Panc1 (cell line): ENCODE measurements at regions not wholly inside any gene's neighbourhood (a gene's known extent, or its start where the extent isn't known, plus 50 kb on each side); places are given as distances from the start of the nearest gene placed in this dataset.

Source experiments
- ATAC-seq: fragments of 200-7000 bp; cut with Tn5 transposase; 2 replicates; pipeline ENCODE4 v1.9.1; 2020; ENCODE audit warnings: mild to moderate bottlenecking, moderate library complexity
- BruUV-seq: library from RNA; stranded (reverse); fragments of 400-500 nt; replicated peaks from 2 replicates; lab custom pipeline; 2021; lab: Mats Ljungman, UMichigan
- CTCF ChIA-PET: fragments of 300-600 bp; sonication (Branson Sonifier 250); formaldehyde crosslinking; loops from one replicate; lab custom pipeline; 2022; ENCODE audit warnings: antibody characterized with exemption; lab: Charles Lee
- POLR2A ChIA-PET: fragments of 300-600 bp; sonication (Branson Sonifier 250); formaldehyde crosslinking; loops from one replicate; lab custom pipeline; 2022; ENCODE audit warnings: antibody characterized with exemption; lab: Charles Lee
- DNase-seq: peaks from one replicate; pipeline ENCODE4 v3.0.0-alpha.2; 2010; ENCODE audit warnings: low read depth, low spot score
- H3K27ac ChIP-seq: 2 replicates; pipeline ENCODE4 v1.5.1; 2011; ENCODE audit warnings: mild to moderate bottlenecking, low read length, inconsistent platforms
- H3K27me3 ChIP-seq: fragments of 200-500 bp; sonication (Bioruptor generic); 2 replicates; pipeline ENCODE4 v1.6.0; 2014; ENCODE audit warnings: low read length, inconsistent platforms; ENCODE audit not compliant: control insufficient read depth, insufficient read depth
- H3K36me3 ChIP-seq: fragments of 200-500 bp; sonication (Bioruptor generic); 2 replicates; pipeline ENCODE4 v1.5.1; 2014; ENCODE audit warnings: inconsistent platforms, mild to moderate bottlenecking, low read length, moderate library complexity; ENCODE audit not compliant: control insufficient read depth, insufficient read depth
- H3K4me1 ChIP-seq: 2 replicates; pipeline ENCODE4 v1.5.1; 2011; ENCODE audit warnings: inconsistent platforms, mild to moderate bottlenecking, low read length, moderate library complexity; ENCODE audit not compliant: control insufficient read depth, insufficient read depth
- H3K4me3 ChIP-seq, 2 experiments: 2 replicates each; pipeline ENCODE4 v1.5.1; 2011 to 2012; ENCODE audit warnings: low read depth in 2 of 2, low read length in 2 of 2, mild to moderate bottlenecking in 2 of 2, inconsistent platforms in 1 of 2, moderate library complexity in 1 of 2
- H3K9me3 ChIP-seq: fragments of 200-500 bp; sonication (Bioruptor generic); 2 replicates; pipeline ENCODE4 v1.5.1; 2014; ENCODE audit warnings: low read depth, mild to moderate bottlenecking, inconsistent platforms, low read length, moderate library complexity; ENCODE audit not compliant: control insufficient read depth, insufficient read depth
- POLR2AphosphoS5 ChIP-seq: IDR thresholded peaks from 2 replicates; pipeline ENCODE4 v1.6.1; 2012; ENCODE audit warnings: mild to moderate bottlenecking, low read depth, low read length, moderate library complexity
- SIN3A ChIP-seq: IDR thresholded peaks from 2 replicates; pipeline ENCODE4 v1.6.1; 2012; ENCODE audit warnings: low read depth, mild to moderate bottlenecking, low read length, moderate library complexity, borderline replicate concordance; ENCODE audit not compliant: insufficient read depth
- TCF7L2 ChIP-seq: IDR thresholded peaks from 2 replicates; pipeline ENCODE4 v1.6.1; 2011; ENCODE audit warnings: mild to moderate bottlenecking, low read depth, low read length, inconsistent platforms
- in situ Hi-C: cut with HindIII; loops from 2 replicates; pipeline ENCODE4 v1.10.0; 2016; ENCODE audit warnings: low sequenced_read_pairs, low pct_unique_long_range_greater_than_20kb
- intact Hi-C: fragments of 100-400 bp; cut with micrococcal nuclease; formaldehyde crosslinking; loops from one replicate; pipeline ENCODE4 v1.10.0; 2022; ENCODE audit not compliant: unreplicated experiment
- TF ChIP-seq, protein P1 (sequence below): fragments of 450-650 bp; IDR thresholded peaks from 2 replicates; pipeline ENCODE4 v1.5.1; 2017; ENCODE audit warnings: mild to moderate bottlenecking
- TF ChIP-seq, protein P2 (sequence below), 2 experiments: IDR thresholded peaks; 2 replicates each; pipeline ENCODE4 v1.6.1; 2011 to 2012; ENCODE audit warnings: low read depth in 2 of 2, control low read depth in 1 of 2, low read length in 1 of 2, mild to moderate bottlenecking in 1 of 2, moderate library complexity in 1 of 2; ENCODE audit not compliant: insufficient read depth in 1 of 2

DNA sequence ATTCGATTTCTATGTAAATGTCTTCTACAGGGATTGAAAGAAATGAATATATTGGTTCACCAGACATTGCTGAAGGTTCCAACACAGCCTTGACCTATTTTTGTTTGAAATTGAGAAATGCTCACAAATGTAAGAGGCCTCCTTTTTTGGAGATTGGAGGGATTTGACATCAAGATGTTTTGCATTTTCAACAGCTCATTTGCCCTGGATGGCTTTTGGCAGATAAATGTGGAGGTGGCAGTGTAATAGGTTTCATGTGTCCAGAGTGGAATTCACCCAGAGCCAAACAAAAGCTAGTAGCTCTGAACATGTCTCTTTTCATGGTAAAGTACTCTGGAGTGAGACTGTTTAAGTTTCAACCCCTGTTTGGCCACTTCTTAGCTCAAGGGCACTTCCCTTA lies 77.3 kb downstream of the PALM2AKAP2 start:
- intact Hi-C loops, result no loop called here
- BruUV-seq, result no TSS peak

DNA sequence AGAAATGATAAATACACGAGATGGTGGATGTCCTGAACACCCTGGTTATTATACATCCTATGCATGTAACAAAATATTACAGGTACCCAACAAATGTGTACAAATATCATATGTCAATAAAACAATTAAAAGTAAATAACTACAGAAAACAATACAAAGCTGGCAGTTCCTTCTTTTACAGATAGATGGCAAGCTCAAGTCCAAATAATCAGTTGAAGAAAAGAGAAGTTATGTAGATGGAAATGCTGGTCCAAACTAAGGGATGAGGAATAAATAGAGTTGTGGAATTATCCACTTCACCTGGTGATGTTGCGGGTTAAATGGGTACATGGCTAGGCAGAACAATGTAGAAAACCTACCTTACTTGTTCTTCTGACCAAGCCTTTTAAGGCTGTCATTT lies 79.4 kb downstream of the PALM2AKAP2 start:
- no peak overlapping the region for H3K27ac ChIP-seq
- TF ChIP-seq, protein P1, sequence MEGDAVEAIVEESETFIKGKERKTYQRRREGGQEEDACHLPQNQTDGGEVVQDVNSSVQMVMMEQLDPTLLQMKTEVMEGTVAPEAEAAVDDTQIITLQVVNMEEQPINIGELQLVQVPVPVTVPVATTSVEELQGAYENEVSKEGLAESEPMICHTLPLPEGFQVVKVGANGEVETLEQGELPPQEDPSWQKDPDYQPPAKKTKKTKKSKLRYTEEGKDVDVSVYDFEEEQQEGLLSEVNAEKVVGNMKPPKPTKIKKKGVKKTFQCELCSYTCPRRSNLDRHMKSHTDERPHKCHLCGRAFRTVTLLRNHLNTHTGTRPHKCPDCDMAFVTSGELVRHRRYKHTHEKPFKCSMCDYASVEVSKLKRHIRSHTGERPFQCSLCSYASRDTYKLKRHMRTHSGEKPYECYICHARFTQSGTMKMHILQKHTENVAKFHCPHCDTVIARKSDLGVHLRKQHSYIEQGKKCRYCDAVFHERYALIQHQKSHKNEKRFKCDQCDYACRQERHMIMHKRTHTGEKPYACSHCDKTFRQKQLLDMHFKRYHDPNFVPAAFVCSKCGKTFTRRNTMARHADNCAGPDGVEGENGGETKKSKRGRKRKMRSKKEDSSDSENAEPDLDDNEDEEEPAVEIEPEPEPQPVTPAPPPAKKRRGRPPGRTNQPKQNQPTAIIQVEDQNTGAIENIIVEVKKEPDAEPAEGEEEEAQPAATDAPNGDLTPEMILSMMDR, result peak; percentile 11; the same call in 1 of the 2 replicates
- TF ChIP-seq SIN3A, result no peak
- CTCF ChIA-PET, result interaction anchor here (0.6 kb wide), 1 partner anchor 22 kb away, joined by 3 read pairs; no protein-coding TSS in a partner anchor
- no peak overlapping the region for H3K4me3 ChIP-seq
- intact Hi-C loops, result no loop called here
- no TSS peak for BruUV-seq
- DNase-seq (no peak), ATAC-seq (no peak)
- in situ Hi-C loops, result no loop called here
- H3K9me3 ChIP-seq, result no peaks in the 10 kb centered on the region
- no peaks in the 10 kb centered on the region for H3K27me3 ChIP-seq
- POLR2A ChIA-PET, result no interaction called here
- H3K36me3 ChIP-seq, result no peaks in the 10 kb centered on the region
- no peaks in the 10 kb centered on the region for H3K4me1 ChIP-seq

More for the DNA sequence above, 77.3 kb downstream of the PALM2AKAP2 start:
- CTCF ChIA-PET, result no interaction called here
- no peak overlapping the region for H3K27ac ChIP-seq
- POLR2A ChIA-PET, result interaction anchor here (0.6 kb wide), 1 partner anchor 231 kb away, joined by 5 read pairs; no protein-coding TSS in a partner anchor
- no peaks in the 10 kb centered on the region for H3K4me1 ChIP-seq
- TF ChIP-seq TCF7L2, result no peak
- TF ChIP-seq POLR2AphosphoS5, result no peak
- TF ChIP-seq SIN3A, result no peak
- TF ChIP-seq, protein P2, sequence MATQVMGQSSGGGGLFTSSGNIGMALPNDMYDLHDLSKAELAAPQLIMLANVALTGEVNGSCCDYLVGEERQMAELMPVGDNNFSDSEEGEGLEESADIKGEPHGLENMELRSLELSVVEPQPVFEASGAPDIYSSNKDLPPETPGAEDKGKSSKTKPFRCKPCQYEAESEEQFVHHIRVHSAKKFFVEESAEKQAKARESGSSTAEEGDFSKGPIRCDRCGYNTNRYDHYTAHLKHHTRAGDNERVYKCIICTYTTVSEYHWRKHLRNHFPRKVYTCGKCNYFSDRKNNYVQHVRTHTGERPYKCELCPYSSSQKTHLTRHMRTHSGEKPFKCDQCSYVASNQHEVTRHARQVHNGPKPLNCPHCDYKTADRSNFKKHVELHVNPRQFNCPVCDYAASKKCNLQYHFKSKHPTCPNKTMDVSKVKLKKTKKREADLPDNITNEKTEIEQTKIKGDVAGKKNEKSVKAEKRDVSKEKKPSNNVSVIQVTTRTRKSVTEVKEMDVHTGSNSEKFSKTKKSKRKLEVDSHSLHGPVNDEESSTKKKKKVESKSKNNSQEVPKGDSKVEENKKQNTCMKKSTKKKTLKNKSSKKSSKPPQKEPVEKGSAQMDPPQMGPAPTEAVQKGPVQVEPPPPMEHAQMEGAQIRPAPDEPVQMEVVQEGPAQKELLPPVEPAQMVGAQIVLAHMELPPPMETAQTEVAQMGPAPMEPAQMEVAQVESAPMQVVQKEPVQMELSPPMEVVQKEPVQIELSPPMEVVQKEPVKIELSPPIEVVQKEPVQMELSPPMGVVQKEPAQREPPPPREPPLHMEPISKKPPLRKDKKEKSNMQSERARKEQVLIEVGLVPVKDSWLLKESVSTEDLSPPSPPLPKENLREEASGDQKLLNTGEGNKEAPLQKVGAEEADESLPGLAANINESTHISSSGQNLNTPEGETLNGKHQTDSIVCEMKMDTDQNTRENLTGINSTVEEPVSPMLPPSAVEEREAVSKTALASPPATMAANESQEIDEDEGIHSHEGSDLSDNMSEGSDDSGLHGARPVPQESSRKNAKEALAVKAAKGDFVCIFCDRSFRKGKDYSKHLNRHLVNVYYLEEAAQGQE (IDR thresholded peaks at IDR 0.05; ENCODE audit: insufficient read depth in 1 of 2, low read depth in 2 of 2, low read length in 1 of 2), result no peak
- TF ChIP-seq, protein P1, result no peak
- in situ Hi-C loops, result no loop called here
- no peaks in the 10 kb centered on the region for H3K36me3 ChIP-seq
- no peak overlapping the region for H3K4me3 ChIP-seq
- no peaks in the 10 kb centered on the region for H3K9me3 ChIP-seq
- ATAC-seq (no peak), DNase-seq (no peak)
- H3K27me3 ChIP-seq, result no peaks in the 10 kb centered on the region
